ENCODE measurements at regions not wholly inside any gene's neighbourhood (a gene's known extent, or its start where the extent isn't known, plus 50 kb on each side); places are given as distances from the start of the nearest gene placed in this dataset.

GRCh38 chr7:45975847-45976484 is 54.9 kb upstream of the IGFBP3 start:
- no peak for TF ChIP-seq CTCF (IDR thresholded peaks at IDR 0.05)
- TF ChIP-seq POLR2A (IDR thresholded peaks at IDR 0.05) = no peak
